ENCODE measurements at regions not wholly inside any gene's neighbourhood (a gene's known extent, or its start where the extent isn't known, plus 50 kb on each side); places are given as distances from the start of the nearest gene placed in this dataset.

DNA sequence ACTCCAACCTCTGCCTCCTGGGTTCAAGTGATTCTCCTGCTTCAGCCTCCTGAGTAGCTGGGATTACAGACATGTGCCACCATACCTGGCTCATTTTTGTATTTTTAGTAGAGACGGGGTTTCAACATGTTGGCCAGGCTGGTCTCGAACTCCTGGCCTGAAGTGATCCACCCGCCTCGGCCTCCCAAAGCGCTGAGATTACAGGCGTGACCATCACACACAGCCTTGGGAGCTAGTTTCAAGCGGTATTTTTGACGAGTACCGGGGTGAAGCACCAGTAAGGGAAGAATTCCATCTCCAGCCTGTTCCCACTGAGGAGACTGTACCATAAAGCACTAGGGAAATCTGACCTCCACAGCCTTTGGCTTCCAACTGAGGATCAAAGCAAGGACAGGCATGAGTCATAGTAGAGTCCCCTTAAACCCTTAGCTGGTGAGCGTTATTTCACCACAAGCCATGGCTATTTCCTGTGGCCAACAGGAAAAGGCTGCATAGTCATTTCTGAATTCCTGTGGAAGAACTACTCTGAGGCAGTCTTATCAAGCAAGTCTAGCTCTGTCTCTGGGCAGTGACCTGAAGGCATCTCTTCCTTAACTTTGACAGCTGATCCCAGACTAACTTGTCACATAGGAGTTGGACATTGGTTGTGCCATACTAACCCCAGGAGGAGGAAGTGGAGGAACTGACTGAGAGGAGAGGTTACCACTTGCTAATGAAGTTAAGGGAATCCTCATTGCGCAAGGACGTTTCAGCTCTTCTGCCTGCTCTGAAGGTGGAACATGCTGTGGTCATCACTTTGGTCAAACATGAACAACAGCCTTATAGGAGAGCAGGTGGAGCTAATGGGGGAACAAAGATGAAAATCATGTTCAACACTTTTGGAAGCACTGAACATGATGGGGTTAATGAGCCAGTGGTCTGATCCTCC lies 85.8 kb upstream of the DMRT1 start (continued):
- TF ChIP-seq, protein P1, sequence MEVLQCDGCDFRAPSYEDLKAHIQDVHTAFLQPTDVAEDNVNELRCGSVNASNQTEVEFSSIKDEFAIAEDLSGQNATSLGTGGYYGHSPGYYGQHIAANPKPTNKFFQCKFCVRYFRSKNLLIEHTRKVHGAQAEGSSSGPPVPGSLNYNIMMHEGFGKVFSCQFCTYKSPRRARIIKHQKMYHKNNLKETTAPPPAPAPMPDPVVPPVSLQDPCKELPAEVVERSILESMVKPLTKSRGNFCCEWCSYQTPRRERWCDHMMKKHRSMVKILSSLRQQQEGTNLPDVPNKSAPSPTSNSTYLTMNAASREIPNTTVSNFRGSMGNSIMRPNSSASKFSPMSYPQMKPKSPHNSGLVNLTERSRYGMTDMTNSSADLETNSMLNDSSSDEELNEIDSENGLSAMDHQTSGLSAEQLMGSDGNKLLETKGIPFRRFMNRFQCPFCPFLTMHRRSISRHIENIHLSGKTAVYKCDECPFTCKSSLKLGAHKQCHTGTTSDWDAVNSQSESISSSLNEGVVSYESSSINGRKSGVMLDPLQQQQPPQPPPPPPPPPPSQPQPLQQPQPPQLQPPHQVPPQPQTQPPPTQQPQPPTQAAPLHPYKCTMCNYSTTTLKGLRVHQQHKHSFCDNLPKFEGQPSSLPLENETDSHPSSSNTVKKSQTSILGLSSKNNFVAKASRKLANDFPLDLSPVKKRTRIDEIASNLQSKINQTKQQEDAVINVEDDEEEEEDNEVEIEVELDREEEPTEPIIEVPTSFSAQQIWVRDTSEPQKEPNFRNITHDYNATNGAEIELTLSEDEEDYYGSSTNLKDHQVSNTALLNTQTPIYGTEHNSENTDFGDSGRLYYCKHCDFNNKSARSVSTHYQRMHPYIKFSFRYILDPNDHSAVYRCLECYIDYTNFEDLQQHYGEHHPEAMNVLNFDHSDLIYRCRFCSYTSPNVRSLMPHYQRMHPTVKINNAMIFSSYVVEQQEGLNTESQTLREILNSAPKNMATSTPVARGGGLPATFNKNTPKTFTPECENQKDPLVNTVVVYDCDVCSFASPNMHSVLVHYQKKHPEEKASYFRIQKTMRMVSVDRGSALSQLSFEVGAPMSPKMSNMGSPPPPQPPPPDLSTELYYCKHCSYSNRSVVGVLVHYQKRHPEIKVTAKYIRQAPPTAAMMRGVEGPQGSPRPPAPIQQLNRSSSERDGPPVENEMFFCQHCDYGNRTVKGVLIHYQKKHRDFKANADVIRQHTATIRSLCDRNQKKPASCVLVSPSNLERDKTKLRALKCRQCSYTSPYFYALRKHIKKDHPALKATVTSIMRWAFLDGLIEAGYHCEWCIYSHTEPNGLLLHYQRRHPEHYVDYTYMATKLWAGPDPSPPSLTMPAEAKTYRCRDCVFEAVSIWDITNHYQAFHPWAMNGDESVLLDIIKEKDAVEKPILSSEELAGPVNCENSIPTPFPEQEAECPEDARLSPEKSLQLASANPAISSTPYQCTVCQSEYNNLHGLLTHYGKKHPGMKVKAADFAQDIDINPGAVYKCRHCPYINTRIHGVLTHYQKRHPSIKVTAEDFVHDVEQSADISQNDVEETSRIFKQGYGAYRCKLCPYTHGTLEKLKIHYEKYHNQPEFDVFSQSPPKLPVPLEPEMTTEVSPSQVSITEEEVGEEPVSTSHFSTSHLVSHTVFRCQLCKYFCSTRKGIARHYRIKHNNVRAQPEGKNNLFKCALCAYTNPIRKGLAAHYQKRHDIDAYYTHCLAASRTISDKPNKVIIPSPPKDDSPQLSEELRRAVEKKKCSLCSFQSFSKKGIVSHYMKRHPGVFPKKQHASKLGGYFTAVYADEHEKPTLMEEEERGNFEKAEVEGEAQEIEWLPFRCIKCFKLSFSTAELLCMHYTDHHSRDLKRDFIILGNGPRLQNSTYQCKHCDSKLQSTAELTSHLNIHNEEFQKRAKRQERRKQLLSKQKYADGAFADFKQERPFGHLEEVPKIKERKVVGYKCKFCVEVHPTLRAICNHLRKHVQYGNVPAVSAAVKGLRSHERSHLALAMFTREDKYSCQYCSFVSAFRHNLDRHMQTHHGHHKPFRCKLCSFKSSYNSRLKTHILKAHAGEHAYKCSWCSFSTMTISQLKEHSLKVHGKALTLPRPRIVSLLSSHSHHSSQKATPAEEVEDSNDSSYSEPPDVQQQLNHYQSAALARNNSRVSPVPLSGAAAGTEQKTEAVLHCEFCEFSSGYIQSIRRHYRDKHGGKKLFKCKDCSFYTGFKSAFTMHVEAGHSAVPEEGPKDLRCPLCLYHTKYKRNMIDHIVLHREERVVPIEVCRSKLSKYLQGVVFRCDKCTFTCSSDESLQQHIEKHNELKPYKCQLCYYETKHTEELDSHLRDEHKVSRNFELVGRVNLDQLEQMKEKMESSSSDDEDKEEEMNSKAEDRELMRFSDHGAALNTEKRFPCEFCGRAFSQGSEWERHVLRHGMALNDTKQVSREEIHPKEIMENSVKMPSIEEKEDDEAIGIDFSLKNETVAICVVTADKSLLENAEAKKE (CRISPR knock-in tag; IDR thresholded peaks at IDR 0.05): no peak
- no peak for TF ChIP-seq ETS1 (IDR thresholded peaks at IDR 0.05)

GRCh38 chr9:757246-757881 lies 84.1 kb upstream of the DMRT1 start:
- Histone ChIP-seq H3K36me3 (ENCODE audit: insufficient read depth) (no peaks in the 10 kb centered on the region), H3K9me2 (ENCODE audit: insufficient read depth) (no peaks in the 10 kb centered on the region), H3K79me2 (replicated peaks; ENCODE audit: insufficient read depth) (no peaks in the 10 kb centered on the region), H3K4me1 (ENCODE audit: insufficient read depth) (no peaks in the 10 kb centered on the region), H4K20me1 (replicated peaks; ENCODE audit: insufficient read depth) (no peaks in the 10 kb centered on the region), H3K4me3 (no peak overlapping the region), H3F3A (replicated peaks; ENCODE audit: low read depth) (no peaks in the 10 kb centered on the region), H3K4me2 (no peak overlapping the region), H3K27ac (ENCODE audit: low read depth) (no peak overlapping the region), H2AFZ (no peak overlapping the region), H3K27me3 (ENCODE audit: insufficient read depth) (no peaks in the 10 kb centered on the region)
- DNase-seq (ENCODE audit: low spot score) (peak; percentile 84), ATAC-seq (peak; percentile 99)
- no peak overlapping the region for H3K4me3 Mint-ChIP-seq
- no peaks in the 10 kb centered on the region; the same call in 1 of the 3 replicates for H3K9me3 Mint-ChIP-seq
- peaks cover 7% of the 10 kb centered on the region for H3K27me3 Mint-ChIP-seq (ENCODE audit: insufficient read depth, low read depth, poor library complexity)
- TF ChIP-seq CTCF (conservative IDR thresholded peaks at IDR 0.05; ENCODE audit: low read depth in 2 of 2): peak; percentile 70 to 94
- no peak for TF ChIP-seq NANOG (IDR thresholded peaks at IDR 0.05; ENCODE audit: borderline replicate concordance)
- peaks cover 5% of the 10 kb centered on the region; the same call in 1 of the 3 replicates for H3K36me3 Mint-ChIP-seq (ENCODE audit: low read depth)
- no peak overlapping the region for H3K27ac Mint-ChIP-seq
- peaks cover 6% of the 10 kb centered on the region; the same call in 1 of the 3 replicates for H3K4me1 Mint-ChIP-seq

Measured in GM23338 (cell line).